ENCODE measurements at regions not wholly inside any gene's neighbourhood (a gene's known extent, or its start where the extent isn't known, plus 50 kb on each side); places are given as distances from the start of the nearest gene placed in this dataset.
"Not testable (repeated sequence)": the region's sequence is repeated elsewhere in the genome, so short reads cannot be mapped to it uniquely, and the experiment has no call there.

DNA sequence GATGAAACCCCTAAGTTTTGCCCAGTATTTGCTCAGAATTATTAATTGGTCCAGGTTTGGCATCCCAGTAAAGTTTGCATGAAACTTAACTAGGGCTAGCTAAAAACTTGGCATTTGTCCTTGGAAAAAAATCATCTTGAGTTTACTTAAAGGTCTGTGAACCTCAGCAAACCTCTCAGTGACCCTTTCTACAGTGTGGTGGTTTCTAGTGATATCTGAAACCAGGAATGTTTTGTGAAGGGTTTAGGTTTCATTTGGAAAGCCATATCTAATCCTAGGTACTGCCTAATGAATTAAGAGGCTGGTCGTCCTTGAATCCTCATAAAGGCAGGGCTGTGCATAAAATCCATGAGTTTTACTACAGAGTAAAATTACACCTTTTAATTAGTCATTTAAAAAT is 218.5 kb upstream of the ANKRD50 start:
- TF ChIP-seq, protein P1, sequence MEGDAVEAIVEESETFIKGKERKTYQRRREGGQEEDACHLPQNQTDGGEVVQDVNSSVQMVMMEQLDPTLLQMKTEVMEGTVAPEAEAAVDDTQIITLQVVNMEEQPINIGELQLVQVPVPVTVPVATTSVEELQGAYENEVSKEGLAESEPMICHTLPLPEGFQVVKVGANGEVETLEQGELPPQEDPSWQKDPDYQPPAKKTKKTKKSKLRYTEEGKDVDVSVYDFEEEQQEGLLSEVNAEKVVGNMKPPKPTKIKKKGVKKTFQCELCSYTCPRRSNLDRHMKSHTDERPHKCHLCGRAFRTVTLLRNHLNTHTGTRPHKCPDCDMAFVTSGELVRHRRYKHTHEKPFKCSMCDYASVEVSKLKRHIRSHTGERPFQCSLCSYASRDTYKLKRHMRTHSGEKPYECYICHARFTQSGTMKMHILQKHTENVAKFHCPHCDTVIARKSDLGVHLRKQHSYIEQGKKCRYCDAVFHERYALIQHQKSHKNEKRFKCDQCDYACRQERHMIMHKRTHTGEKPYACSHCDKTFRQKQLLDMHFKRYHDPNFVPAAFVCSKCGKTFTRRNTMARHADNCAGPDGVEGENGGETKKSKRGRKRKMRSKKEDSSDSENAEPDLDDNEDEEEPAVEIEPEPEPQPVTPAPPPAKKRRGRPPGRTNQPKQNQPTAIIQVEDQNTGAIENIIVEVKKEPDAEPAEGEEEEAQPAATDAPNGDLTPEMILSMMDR (IDR thresholded peaks at IDR 0.05), result no peak
- Histone ChIP-seq H3K27ac (no peak overlapping the region), H3K27me3 (no peaks in the 10 kb centered on the region), H3K4me1 (peaks cover 5% of the 10 kb centered on the region), H3K9me3 (no peaks in the 10 kb centered on the region), H3K4me3 (no peak overlapping the region), H3K36me3 (no peaks in the 10 kb centered on the region)
- DNase-seq (no peak), ATAC-seq (no peak)
- intact Hi-C loops (cut with DNase I), result no loop called here

DNA sequence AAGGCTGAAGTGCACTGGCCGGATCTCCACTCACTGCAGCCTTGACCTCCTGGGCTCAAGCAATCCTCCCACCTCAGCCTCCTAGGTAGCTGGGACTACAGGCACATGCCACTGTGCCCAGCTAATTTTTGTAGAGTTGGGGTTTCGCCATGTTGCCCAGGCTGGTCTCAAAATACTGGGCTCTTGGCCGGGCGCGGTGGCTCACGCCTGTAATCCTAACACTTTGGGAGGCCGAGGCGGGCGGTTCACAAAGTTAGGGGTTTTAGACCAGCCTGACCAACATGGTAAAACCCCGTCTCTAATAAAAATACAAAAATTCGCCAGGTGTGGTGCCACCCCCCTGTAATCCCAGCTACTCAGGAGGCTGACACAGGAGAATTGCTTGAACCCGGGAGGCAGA is 210.2 kb upstream of the ANKRD50 start:
- H3K9me3 ChIP-seq; intact Hi-C loops (cut with DNase I); H3K4me1 ChIP-seq; DNase-seq; ATAC-seq; H3K4me3 ChIP-seq; H3K36me3 ChIP-seq; H3K27ac ChIP-seq; H3K27me3 ChIP-seq: not testable (repeated sequence)

DNA sequence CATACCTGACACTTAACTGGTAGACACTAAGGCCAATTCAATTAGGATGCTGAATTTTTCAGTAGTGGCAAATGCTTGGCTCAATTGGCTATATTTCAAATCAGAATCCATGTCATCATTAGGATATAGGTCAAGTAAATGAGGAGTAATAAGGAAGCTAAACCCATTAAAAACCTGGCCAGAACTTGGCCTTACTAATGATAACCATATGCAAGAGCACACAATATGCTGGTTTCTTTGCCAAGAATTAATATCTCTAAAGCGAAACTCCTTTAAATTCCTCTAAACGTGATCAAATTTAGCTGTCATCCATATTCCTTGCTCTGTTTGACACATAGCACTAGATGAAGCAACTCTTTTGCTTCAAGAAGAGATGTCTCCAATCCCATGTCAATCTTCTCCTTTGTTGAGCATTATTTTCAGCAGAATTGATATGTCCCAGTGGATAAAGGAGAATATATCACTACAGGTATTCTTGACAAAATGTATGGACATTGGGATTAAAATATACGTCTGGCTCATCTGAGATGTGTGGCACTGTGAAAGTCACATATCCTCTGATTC is 206.1 kb upstream of the ANKRD50 start:
- TF ChIP-seq, protein P1 (IDR thresholded peaks at IDR 0.05), result no peak
- H3K36me3 ChIP-seq, result no peaks in the 10 kb centered on the region
- no peaks in the 10 kb centered on the region for H3K4me1 ChIP-seq
- H3K9me3 ChIP-seq, result no peaks in the 10 kb centered on the region
- no peaks in the 10 kb centered on the region for H3K27me3 ChIP-seq
- intact Hi-C loops (cut with DNase I), result no loop called here
- H3K27ac ChIP-seq, result no peak overlapping the region
- no peak overlapping the region for H3K4me3 ChIP-seq
- ATAC-seq (no peak), DNase-seq (no peak)

DNA sequence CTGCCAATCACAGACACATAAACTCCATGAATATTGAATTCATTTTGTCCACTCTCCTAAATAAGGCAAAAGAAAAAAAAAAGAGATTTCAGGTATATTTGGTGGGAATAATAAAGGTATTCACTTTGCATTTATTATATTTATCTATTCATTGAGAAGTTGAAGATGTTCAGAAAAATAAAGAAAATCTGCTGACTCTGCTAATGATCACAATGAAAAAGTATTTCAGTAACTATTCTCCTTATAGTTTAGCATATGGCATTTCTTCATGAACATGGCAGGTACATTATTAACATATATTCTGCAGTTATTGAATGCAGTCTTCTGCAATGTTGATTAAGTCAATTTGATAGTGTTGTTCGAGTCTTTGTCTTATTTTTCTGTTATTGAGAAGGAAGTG is 202.5 kb upstream of the ANKRD50 start:
- H3K9me3 ChIP-seq, result peaks cover 4% of the 10 kb centered on the region
- no peaks in the 10 kb centered on the region for H3K27me3 ChIP-seq
- no peak overlapping the region for H3K27ac ChIP-seq
- DNase-seq, result no peak
- TF ChIP-seq, protein P1 (IDR thresholded peaks at IDR 0.05), result no peak
- ATAC-seq, result no peak
- no peak overlapping the region for H3K4me3 ChIP-seq
- H3K4me1 ChIP-seq, result no peaks in the 10 kb centered on the region
- no peaks in the 10 kb centered on the region for H3K36me3 ChIP-seq
- intact Hi-C loops (cut with DNase I), result no loop called here

GRCh38 chr4:124913237-124913636 is 200.7 kb upstream of the ANKRD50 start:
- no peaks in the 10 kb centered on the region for H3K4me1 ChIP-seq
- H3K4me3 ChIP-seq, result no peak overlapping the region
- TF ChIP-seq, protein P1 (IDR thresholded peaks at IDR 0.05), result no peak
- intact Hi-C loops (cut with DNase I), result no loop called here
- H3K27me3 ChIP-seq, result no peaks in the 10 kb centered on the region
- H3K9me3 ChIP-seq, result peaks cover 4% of the 10 kb centered on the region
- DNase-seq, result no peak
- no peaks in the 10 kb centered on the region for H3K36me3 ChIP-seq
- no peak overlapping the region for H3K27ac ChIP-seq
- no peak for ATAC-seq

GRCh38 chr4:124910327-124910726 is 197.8 kb upstream of the ANKRD50 start:
- Histone ChIP-seq H3K27ac (no peak overlapping the region), H3K36me3 (no peaks in the 10 kb centered on the region), H3K9me3 (peaks cover 4% of the 10 kb centered on the region), H3K27me3 (no peaks in the 10 kb centered on the region), H3K4me1 (no peaks in the 10 kb centered on the region), H3K4me3 (no peak overlapping the region)
- TF ChIP-seq, protein P1 (IDR thresholded peaks at IDR 0.05), result no peak
- intact Hi-C loops (cut with DNase I), result no loop called here
- no peak for ATAC-seq
- DNase-seq, result no peak
